Keratinocyte (primary cell): ENCODE measurements at regions not wholly inside any gene's neighbourhood (a gene's known extent, or its start where the extent isn't known, plus 50 kb on each side); places are given as distances from the start of the nearest gene placed in this dataset.

Experiments
- DNase-seq: peaks from one replicate; pipeline ENCODE4 v3.0.0-alpha.2; 2011; ENCODE audit warnings: low read depth, missing footprints, low spot score
- FAIRE-seq: peaks from 2 replicates; lab custom pipeline; 2011; peaks lifted over from hg19 to GRCh38; lab: Jason Lieb, UNC
- H2AFZ ChIP-seq: 2 replicates; pipeline ENCODE4 v1.6.0; 2012; ENCODE audit warnings: low read length, control low read depth, inconsistent platforms; ENCODE audit not compliant: control insufficient read depth
- H3K27ac ChIP-seq: 2 replicates; pipeline ENCODE4 v1.5.1; 2011; ENCODE audit warnings: low read length; ENCODE audit not compliant: control insufficient read depth, insufficient read depth
- H3K27me3 ChIP-seq: 3 replicates; pipeline ENCODE4 v1.6.0; 2011; ENCODE audit warnings: low read length; ENCODE audit not compliant: control insufficient read depth, insufficient read depth; ENCODE audit errors: extremely low read depth
- H3K36me3 ChIP-seq, 2 experiments: 2 replicates in 1 of 2; 3 replicates in 1 of 2; pipeline ENCODE4 v1.5.1; 2011; ENCODE audit warnings: low read length in 2 of 2, mild to moderate bottlenecking in 1 of 2; ENCODE audit not compliant: control insufficient read depth in 2 of 2, insufficient read depth in 2 of 2; ENCODE audit errors: extremely low read depth in 1 of 2
- H3K4me1 ChIP-seq: 3 replicates; pipeline ENCODE4 v1.5.1; 2011; ENCODE audit warnings: low read length; ENCODE audit not compliant: control insufficient read depth, insufficient read depth; ENCODE audit errors: extremely low read depth
- H3K4me2 ChIP-seq: 3 replicates; pipeline ENCODE4 v1.6.0; 2011; ENCODE audit warnings: low read depth, low read length; ENCODE audit not compliant: control insufficient read depth, insufficient read depth; ENCODE audit errors: extremely low read depth
- H3K4me3 ChIP-seq, 3 experiments: fragments of 200-600 bp in 1 of 3; sonication (generic) in 1 of 3; 2 replicates in 2 of 3; 3 replicates in 1 of 3; pipeline ENCODE4 v1.5.1; 2011 to 2016; ENCODE audit warnings: low read length in 3 of 3, mild to moderate bottlenecking in 3 of 3, control low read depth in 2 of 3, inconsistent platforms in 1 of 3, low read depth in 1 of 3, mixed read lengths in 1 of 3, mixed run types in 1 of 3, moderate library complexity in 1 of 3; ENCODE audit not compliant: control insufficient read depth in 2 of 3, insufficient read depth in 2 of 3; ENCODE audit errors: extremely low read depth in 1 of 3
- H3K79me2 ChIP-seq: 2 replicates; pipeline ENCODE4 v1.6.0; 2012; ENCODE audit warnings: low read length; ENCODE audit not compliant: control insufficient read depth, insufficient read depth
- H3K9ac ChIP-seq: 3 replicates; pipeline ENCODE4 v1.6.0; 2011; ENCODE audit warnings: low read length; ENCODE audit not compliant: control insufficient read depth, insufficient read depth; ENCODE audit errors: extremely low read depth
- H3K9me1 ChIP-seq: 3 replicates; pipeline ENCODE4 v1.6.0; 2011; ENCODE audit warnings: low read length; ENCODE audit not compliant: control insufficient read depth, insufficient read depth; ENCODE audit errors: extremely low read depth
- H3K9me3 ChIP-seq: 2 replicates; pipeline ENCODE4 v1.5.1; 2012; ENCODE audit warnings: low read depth, low read length; ENCODE audit not compliant: control insufficient read depth
- H4K20me1 ChIP-seq: 3 replicates; pipeline ENCODE4 v1.6.0; 2011; ENCODE audit warnings: low read length; ENCODE audit not compliant: control insufficient read depth, insufficient read depth; ENCODE audit errors: extremely low read depth
- EZH2 ChIP-seq: IDR thresholded peaks from one replicate; pipeline ENCODE4 v1.6.1; 2012; ENCODE audit warnings: inconsistent platforms, mild to moderate bottlenecking, low read length, moderate library complexity
- dilution Hi-C: fragments of 300-500 bp; cut with MboI; formaldehyde crosslinking; loops from one replicate; pipeline ENCODE4 v1.7.0; 2020; ENCODE audit warnings: low sequenced_read_pairs; ENCODE audit not compliant: extremely low pct_ligation_motif_present
- TF ChIP-seq, protein P1 (sequence below), 3 experiments: IDR thresholded peaks in 1 of 3; conservative IDR thresholded peaks in 1 of 3; optimal IDR thresholded peaks in 1 of 3; 2 replicates in 2 of 3; 3 replicates in 1 of 3; pipeline versions ENCODE3 to v1.5.1; 2011; ENCODE audit warnings: low read length in 3 of 3, mild to moderate bottlenecking in 3 of 3, moderate library complexity in 2 of 3, control low read depth in 1 of 3, inconsistent platforms in 1 of 3; ENCODE audit not compliant: insufficient read depth in 2 of 3; ENCODE audit errors: extremely low read depth in 1 of 3

DNA sequence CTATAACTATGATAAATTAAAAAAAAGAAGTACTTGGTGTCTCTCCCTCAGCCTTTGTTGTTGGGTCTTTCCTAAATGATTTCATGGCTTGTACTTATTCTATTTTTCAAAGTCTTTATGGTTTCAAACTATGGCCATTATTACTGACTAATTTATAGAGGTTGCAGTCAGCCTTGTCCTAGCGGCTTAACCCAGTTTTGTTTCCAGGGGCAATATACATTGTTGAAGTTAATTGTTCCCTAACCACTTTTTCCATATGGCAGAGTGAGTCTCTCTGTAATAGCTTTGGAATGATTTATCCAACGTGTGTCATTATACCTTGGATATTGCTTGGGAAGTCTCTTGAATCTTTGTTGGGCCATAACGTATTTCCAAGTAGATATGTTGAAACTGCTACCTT, 408.8 kb downstream of the HRH4 start:
- Histone ChIP-seq H3K9ac (no peak overlapping the region), H3K36me3 (no peaks in the 10 kb centered on the region), H3K9me1 (no peaks in the 10 kb centered on the region), H3K79me2 (no peaks in the 10 kb centered on the region), H3K27me3 (no peaks in the 10 kb centered on the region), H3K9me3 (no peaks in the 10 kb centered on the region), H2AFZ (no peak overlapping the region), H3K4me2 (no peak overlapping the region), H3K4me1 (no peaks in the 10 kb centered on the region), H3K4me3 (no peak overlapping the region), H3K27ac (no peak overlapping the region), H4K20me1 (no peaks in the 10 kb centered on the region)
- dilution Hi-C loops: no loop called here
- DNase-seq (no peak), FAIRE-seq (no peak)
- no peak for TF ChIP-seq EZH2
- TF ChIP-seq, protein P1, sequence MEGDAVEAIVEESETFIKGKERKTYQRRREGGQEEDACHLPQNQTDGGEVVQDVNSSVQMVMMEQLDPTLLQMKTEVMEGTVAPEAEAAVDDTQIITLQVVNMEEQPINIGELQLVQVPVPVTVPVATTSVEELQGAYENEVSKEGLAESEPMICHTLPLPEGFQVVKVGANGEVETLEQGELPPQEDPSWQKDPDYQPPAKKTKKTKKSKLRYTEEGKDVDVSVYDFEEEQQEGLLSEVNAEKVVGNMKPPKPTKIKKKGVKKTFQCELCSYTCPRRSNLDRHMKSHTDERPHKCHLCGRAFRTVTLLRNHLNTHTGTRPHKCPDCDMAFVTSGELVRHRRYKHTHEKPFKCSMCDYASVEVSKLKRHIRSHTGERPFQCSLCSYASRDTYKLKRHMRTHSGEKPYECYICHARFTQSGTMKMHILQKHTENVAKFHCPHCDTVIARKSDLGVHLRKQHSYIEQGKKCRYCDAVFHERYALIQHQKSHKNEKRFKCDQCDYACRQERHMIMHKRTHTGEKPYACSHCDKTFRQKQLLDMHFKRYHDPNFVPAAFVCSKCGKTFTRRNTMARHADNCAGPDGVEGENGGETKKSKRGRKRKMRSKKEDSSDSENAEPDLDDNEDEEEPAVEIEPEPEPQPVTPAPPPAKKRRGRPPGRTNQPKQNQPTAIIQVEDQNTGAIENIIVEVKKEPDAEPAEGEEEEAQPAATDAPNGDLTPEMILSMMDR (optimal IDR thresholded peaks at IDR 0.05 in 1 of 3, IDR thresholded peaks at IDR 0.05 in 1 of 3, conservative IDR thresholded peaks at IDR 0.05 in 1 of 3; ENCODE audit: extremely low read depth in 1 of 3, insufficient read depth in 2 of 3, low read length in 3 of 3): no peak

DNA sequence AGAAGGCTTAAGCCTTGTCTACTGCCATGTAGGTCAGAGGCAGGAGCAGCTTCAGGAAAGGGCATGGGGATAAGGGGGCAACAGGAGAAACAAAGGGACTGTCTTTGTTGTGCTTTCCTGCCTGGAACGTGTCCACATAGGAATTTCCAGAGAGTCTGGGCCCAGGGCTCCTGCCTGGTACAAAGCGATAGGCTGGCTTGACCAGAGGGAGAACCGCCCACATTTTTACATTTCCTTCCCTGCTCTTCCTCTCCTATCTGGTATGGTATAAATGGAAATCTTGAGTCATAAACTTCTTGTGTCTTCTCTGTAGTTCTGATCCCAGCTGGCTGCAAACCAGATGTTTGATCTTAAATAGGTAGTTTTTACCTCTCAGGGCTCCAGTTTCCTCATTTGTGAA, 414.8 kb downstream of the HRH4 start:
- Histone ChIP-seq H3K9me3 (no peaks in the 10 kb centered on the region), H3K79me2 (no peaks in the 10 kb centered on the region), H2AFZ (no peak overlapping the region), H3K4me2 (no peak overlapping the region), H3K4me3 (no peak overlapping the region), H4K20me1 (no peaks in the 10 kb centered on the region), H3K27ac (no peak overlapping the region), H3K27me3 (no peaks in the 10 kb centered on the region), H3K36me3 (no peaks in the 10 kb centered on the region), H3K4me1 (no peaks in the 10 kb centered on the region), H3K9ac (no peak overlapping the region), H3K9me1 (no peaks in the 10 kb centered on the region)
- TF ChIP-seq, protein P1 (optimal IDR thresholded peaks at IDR 0.05 in 1 of 3, IDR thresholded peaks at IDR 0.05 in 1 of 3, conservative IDR thresholded peaks at IDR 0.05 in 1 of 3; ENCODE audit: extremely low read depth in 1 of 3, insufficient read depth in 2 of 3, low read length in 3 of 3): no peak
- no peak for TF ChIP-seq EZH2
- FAIRE-seq (no peak), DNase-seq (no peak)
- dilution Hi-C loops: no loop called here
